T follicular helper cell (primary cell): ENCODE measurements at regions not wholly inside any gene's neighbourhood (a gene's known extent, or its start where the extent isn't known, plus 50 kb on each side); places are given as distances from the start of the nearest gene placed in this dataset.

Source experiments
- DNase-seq: peaks from one replicate; pipeline ENCODE4 v3.0.0-alpha.2; 2020; ENCODE audit warnings: low read depth

DNA sequence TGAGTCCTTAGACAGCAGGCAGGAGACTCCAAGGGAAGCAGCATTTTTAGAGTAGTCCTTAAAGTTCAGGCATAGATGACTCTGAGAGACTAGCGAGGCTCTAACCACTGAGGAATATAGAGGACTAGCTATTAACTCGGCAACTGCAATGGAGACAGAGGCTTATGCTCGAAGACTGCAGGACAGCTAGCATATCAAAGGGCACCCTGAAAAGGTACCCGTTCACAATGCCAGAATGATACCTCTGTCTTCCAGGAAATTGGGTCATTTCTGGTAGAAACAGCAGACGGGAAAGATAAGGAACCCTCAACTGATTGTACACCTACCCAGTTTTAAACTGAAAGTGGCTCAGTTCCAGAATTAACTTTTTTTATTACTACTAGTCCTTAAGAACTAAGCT is 1204.0 kb upstream of the ZEB2 start:
- no peak for DNase-seq

- DNase-seq = no peak
Observed at GRCh38 chr2:145721681-145722080, 1201.8 kb upstream of the ZEB2 start.

GRCh38 chr2:145715601-145716000 is 1195.7 kb upstream of the ZEB2 start:
- DNase-seq = no peak

GRCh38 chr2:145710303-145710702 is 1190.4 kb upstream of the ZEB2 start:
- DNase-seq = no peak

DNA sequence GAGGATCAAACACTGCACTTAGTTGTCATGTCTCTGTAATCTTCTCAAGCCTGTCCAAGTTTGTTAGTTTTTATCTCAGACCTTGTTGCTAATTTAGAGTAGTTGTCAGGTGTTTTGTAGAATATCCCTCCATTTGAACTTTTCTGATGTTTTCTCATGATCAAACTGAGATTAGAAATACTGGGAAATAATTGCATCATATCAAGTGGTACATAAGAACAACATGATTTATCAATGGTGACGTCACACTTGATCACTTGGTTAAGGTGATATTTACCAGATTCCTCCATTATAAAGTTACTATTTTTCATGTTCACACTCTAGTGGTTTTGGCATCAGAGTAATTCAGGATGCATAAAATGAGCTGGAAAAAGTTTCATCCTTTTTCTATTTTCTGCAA is 1182.4 kb upstream of the ZEB2 start:
- no peak for DNase-seq

- no peak for DNase-seq
Observed at GRCh38 chr2:145692971-145693478, 1173.1 kb upstream of the ZEB2 start.

- DNase-seq = no peak
Observed at GRCh38 chr2:145691659-145692058, 1171.7 kb upstream of the ZEB2 start.

GRCh38 chr2:145690183-145690778 is 1170.4 kb upstream of the ZEB2 start:
- DNase-seq = no peak

- no peak for DNase-seq
Observed at GRCh38 chr2:145689277-145689676, 1169.4 kb upstream of the ZEB2 start.

- DNase-seq = no peak
Observed at GRCh38 chr2:145688156-145688555, 1168.2 kb upstream of the ZEB2 start.

DNA sequence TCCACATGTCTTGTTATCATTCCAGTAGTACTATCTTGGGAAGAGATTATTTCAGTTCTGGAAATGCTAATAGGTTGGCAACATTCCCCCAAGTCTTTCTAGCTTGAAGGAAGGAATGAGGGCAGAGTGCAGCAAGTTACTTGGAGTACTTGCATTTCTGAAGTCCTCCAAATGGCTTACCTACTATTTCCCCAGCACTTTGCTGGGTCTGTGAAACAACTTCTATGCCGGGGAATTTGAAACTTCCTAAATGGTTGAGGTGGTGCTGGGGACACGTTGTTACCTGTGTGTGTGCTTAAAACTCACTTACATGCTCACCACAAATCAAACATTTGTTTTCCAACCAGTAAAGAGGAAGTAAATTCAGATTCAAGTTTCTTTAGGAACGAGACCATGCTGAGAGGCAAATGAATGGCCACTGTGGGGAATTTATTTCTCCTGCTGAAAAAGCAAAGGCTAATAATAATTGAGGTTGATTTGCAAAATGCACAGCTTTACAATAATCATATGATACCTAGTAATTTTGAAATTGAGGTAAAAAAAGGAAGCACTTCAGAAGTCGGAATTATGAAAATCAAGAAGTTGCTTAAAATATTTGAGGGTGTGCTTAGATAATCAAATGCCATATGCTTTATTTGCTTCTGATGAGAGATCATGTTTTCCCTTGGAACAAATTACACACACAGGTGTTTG is 1167.7 kb upstream of the ZEB2 start:
- no peak for DNase-seq

DNA sequence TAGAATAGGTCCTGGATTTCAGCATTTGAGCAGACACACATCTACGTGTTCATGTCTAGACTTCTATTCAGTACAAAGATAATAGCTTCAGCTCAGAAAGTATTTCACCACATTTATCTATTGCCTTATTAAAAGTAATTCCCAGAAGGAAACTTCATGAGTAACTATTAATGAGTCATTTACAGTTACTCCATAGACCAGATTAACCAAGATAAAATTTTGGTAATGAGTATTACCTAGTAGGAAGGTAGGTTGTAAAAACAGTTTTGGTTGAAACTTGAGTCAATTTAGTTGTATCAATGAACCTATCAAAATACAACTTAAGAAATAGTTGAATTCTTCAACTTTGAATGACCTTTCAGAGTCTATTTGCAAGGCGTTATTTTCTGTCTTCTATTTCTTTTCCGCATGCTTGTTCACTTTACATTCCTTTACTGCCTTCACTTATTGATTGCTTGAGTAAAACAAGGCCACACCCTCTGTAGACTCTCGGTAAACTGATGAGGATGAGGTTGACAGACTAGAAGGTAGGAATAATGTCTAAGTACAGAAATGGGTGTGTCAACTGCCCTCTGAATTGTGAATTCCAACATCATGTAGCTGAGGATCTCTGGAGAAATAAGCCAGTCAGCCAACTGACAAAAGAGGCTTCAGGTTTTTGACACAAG is 1165.6 kb upstream of the ZEB2 start:
- DNase-seq = no peak

DNA sequence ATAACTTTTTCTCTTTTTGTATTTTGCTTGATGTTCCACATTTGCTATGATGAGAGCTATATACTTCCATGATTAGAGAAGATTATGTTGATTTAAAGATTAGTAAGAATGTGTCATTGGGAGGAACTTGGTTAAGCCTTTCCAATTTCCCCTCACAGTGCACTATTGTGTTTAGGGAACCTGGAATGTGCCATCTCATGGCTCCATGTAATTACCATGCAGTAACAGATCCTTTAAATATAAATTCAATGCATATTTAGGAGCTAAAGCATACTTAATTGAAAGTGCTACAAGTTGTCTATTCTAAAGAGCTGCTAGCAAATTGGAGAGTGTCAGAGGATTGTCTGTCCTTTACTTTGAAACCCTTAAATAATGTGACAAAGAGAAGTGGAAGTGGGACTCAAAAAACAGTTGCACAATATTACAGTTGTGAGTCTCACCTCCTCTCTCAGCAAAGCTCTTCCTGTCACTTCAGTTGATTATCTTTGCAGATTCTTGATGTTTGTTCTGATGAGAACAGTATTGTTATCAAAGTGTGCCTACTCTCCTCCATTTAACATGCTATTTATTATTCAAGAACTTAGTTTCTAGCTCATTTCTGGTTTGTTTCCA is 1162.7 kb upstream of the ZEB2 start:
- DNase-seq = no peak

DNA sequence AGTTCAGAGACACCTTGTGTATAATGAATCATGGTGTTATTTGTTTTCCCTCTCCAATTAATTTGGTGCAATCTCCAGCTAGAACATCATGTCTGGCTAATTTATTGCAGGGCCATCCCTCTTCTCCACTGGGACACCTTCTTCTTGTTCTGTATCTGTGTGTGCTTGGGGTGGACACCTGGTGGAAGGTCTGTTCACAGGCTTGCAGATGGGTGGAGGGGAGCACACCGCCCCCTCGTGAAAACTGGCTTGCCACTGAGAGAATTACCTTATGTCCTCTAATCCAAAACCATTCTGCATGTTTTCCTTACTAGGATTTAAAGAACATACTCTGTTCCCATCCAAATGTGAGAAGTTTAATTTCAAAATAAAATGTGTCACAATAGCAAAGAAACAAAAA is 1160.4 kb upstream of the ZEB2 start:
- no peak for DNase-seq

DNA sequence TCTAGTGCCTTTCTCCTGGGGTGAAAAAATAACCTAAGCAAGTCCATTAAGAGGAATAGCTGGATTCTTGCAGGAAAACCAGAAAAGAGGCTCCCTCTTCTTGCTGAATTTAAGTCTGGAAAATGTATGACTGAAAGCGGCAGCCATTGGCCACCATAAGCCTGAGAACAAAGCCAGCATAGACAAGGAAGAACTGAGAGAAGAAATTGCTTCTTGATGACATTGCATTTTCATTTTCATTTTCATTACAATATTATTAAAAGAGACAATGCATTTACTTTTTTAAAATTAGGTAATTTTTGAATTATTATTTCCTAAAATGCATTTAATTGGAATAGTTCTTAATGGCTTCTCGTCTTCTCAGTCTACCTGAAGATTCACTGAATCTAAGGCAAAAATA is 1157.5 kb upstream of the ZEB2 start:
- DNase-seq = no peak

DNA sequence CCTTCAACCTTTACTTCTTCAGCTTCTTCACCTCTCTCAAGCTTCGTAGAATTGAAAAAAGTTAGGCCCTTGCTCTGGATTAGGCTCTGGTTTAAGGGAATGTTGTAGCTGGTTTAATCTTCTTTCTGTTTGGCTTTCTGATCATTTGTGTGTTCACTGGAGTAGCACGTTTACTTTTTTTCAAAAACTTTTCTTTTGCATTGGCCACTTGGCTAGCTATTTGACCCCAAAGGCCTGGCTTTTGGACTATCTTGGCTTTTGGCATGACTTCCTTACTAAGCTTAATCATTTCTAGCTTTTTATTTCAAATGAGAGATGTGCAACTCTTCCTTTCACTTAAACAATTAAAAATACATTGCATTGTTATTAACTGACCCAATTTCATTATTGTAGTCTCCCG is 1154.8 kb upstream of the ZEB2 start:
- DNase-seq = no peak

- DNase-seq = no peak
Observed at GRCh38 chr2:145669301-145669700, 1149.4 kb upstream of the ZEB2 start.

GRCh38 chr2:145666552-145666951 is 1146.6 kb upstream of the ZEB2 start:
- no peak for DNase-seq

- no peak for DNase-seq
Observed at GRCh38 chr2:145657265-145657664, 1137.3 kb upstream of the ZEB2 start.

DNA sequence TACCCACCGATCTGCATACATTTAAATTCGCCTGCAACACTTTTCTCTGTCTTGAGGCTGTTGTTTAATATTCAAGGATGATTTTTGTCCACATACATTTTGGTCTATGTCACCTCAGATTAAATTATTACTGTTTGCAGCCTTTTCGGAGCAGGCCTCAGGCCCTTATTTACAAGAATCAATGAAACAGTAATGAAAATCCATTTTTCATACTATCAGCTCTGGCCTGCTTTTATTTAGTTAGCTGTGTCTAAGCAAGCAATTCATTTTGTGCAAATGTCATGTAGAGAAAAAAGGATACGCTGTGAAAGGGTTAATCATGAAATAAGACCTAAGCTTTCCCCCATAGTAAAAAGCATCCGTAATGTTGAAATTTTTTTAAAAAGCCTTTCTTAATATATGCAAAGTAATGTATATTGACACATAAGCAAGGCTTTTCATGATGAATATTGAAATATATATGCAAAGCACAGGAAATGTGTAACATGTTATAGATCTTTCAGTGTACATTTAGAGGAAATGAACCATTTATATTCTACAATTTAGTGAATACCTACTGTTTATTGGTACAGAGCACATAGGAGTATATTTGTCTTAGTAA is 1135.3 kb upstream of the ZEB2 start:
- DNase-seq = no peak

- DNase-seq = no peak
Observed at GRCh38 chr2:145654746-145655145, 1134.8 kb upstream of the ZEB2 start.

GRCh38 chr2:145654156-145654555 is 1134.2 kb upstream of the ZEB2 start:
- DNase-seq = no peak
